ENCODE measurements at regions not wholly inside any gene's neighbourhood (a gene's known extent, or its start where the extent isn't known, plus 50 kb on each side); places are given as distances from the start of the nearest gene placed in this dataset.

DNA sequence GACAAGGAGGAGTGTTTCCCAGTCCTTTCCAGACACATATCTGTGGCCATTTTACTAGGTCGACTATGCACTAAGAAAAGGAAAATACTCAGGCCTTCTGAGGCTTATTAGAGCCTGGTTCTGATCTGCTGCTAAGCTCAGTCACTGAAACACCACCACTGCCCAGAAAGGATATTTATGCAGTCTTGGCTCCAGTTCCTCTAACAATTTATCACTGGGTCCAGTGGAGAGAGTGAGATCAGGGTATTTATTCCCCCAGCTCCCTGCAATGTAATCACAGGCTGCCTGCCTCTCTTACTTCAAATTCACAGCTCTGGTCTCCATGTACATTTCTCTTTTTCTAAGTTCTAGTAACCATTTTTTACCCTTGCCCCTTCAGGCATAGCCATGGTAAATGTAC is 81.6 kb upstream of the INPP4B start:
- WGBS, 2 donors = 74 to 75% methylated on average over 1 of the region's 1 CpG

DNA sequence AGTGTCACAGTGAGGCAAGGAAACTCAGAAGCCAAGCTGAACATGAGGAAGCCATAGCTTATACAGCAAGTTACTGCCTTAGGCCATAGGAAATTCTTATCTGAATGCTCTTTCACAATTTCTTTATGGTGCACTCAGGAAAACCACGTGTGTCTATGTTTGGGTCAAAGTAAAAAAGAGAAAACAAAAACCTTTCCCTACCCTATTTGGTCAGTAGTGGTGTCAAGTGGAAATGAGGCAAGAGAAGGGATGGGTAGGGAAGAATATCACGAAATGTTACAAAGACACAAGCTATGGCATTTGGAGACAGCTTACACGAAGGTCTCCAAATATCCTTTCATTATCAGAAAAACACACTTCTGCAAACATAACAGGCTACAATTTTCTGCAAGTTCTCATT is 83.4 kb upstream of the INPP4B start:
- Histone ChIP-seq H3K27me3 (no peaks in the 10 kb centered on the region), H3K4me3 (no peak overlapping the region), H3K27ac (no peak overlapping the region), H3K9me3 (no peaks in the 10 kb centered on the region), H3K4me1 (no peaks in the 10 kb centered on the region), H3K36me3 (ENCODE audit: low read depth, missing control alignments) (no peaks in the 10 kb centered on the region)
- no peak for DNase-seq
- intact Hi-C loops (cut with DNase I; ENCODE audit: low total_unique reads) = no loop called here
- 69 to 73% methylated on average over 3 of the region's 3 CpGs for WGBS, 2 donors
- TF ChIP-seq, protein P1, sequence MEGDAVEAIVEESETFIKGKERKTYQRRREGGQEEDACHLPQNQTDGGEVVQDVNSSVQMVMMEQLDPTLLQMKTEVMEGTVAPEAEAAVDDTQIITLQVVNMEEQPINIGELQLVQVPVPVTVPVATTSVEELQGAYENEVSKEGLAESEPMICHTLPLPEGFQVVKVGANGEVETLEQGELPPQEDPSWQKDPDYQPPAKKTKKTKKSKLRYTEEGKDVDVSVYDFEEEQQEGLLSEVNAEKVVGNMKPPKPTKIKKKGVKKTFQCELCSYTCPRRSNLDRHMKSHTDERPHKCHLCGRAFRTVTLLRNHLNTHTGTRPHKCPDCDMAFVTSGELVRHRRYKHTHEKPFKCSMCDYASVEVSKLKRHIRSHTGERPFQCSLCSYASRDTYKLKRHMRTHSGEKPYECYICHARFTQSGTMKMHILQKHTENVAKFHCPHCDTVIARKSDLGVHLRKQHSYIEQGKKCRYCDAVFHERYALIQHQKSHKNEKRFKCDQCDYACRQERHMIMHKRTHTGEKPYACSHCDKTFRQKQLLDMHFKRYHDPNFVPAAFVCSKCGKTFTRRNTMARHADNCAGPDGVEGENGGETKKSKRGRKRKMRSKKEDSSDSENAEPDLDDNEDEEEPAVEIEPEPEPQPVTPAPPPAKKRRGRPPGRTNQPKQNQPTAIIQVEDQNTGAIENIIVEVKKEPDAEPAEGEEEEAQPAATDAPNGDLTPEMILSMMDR (IDR thresholded peaks at IDR 0.05) = no peak
- TF ChIP-seq POLR2A (IDR thresholded peaks at IDR 0.05) = no peak

More for the DNA sequence above, 81.6 kb upstream of the INPP4B start:
- TF ChIP-seq POLR2A (IDR thresholded peaks at IDR 0.05) = no peak
- TF ChIP-seq, protein P1 (IDR thresholded peaks at IDR 0.05) = no peak
- Histone ChIP-seq H3K4me3 (no peak overlapping the region), H3K9me3 (no peaks in the 10 kb centered on the region), H3K27ac (no peak overlapping the region), H3K27me3 (no peaks in the 10 kb centered on the region), H3K4me1 (no peaks in the 10 kb centered on the region), H3K36me3 (ENCODE audit: low read depth, missing control alignments) (no peaks in the 10 kb centered on the region)
- no peak for DNase-seq
- intact Hi-C loops (cut with DNase I; ENCODE audit: low total_unique reads) = no loop called here

DNA sequence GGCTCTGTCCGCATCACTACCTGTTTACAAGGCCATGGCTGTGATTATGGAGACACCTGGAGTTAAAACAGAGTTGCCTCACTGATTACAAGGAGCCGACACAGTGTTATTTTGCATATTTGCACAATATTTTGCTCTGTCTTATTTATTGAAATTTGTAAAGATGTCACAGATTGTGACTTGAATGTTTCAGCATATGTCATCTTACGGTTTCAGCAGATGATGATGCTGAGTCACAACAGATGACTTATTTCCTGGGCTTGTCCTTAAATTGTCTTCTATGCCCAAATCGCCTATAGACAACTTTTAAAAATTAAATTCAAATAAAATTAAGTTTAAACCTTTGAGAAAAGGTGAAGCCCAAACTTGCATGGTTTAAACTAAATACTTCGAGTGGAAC is 87.1 kb upstream of the INPP4B start:
- DNase-seq = no peak
- no peak overlapping the region for H3K4me3 ChIP-seq
- WGBS, 2 donors = 86 to 88% methylated on average over 5 of the region's 5 CpGs
- no peaks in the 10 kb centered on the region for H3K27me3 ChIP-seq
- H3K9me3 ChIP-seq = no peaks in the 10 kb centered on the region
- H3K4me1 ChIP-seq = no peaks in the 10 kb centered on the region
- intact Hi-C loops (cut with DNase I; ENCODE audit: low total_unique reads) = no loop called here
- no peak for TF ChIP-seq POLR2A (IDR thresholded peaks at IDR 0.05)
- no peaks in the 10 kb centered on the region for H3K36me3 ChIP-seq (ENCODE audit: low read depth, missing control alignments)
- no peak overlapping the region for H3K27ac ChIP-seq

DNA sequence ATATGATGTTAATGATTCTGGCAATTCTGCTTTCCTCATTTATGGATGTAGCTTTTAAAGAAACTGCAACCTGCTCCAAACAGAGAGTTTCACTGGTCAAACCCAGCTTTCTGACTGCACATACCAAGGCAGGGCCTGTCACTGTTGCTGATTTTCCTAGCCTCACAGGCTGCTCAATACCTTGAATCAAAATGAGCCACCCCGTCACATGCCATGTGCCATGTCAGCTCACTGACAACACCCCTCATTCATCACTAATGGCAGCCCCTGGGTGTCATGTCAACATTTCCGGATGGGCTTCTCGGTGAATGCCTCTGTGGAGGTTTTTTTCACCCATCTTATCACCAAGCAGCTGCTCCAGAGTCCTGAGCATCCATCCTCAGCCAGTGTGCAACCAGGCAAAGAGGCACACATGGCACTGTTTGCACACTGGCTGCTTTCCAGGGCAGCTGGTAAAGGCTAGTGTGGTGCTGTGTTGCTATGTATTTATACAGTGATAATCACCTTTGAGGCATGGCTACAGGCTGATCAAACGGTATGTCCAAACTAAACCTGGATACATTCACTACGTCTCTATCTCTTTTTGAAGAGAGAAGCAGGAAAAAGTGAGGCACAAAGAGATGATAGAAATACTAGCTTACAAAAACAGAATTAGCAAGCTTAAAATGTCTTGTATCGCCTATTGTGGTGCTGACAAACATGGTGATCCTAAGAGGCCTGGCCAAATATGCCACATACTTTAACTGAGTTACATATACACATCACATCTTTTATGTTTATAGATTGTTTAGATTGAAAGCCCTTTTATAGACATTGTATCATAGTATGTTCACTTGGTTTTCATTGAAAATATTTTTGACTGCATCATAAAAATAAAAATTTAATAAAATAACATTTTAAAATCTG is 94.6 kb upstream of the INPP4B start:
- Histone ChIP-seq H3K27me3 (no peaks in the 10 kb centered on the region), H3K9me3 (no peaks in the 10 kb centered on the region), H3K27ac (no peak overlapping the region), H3K4me1 (no peaks in the 10 kb centered on the region), H3K36me3 (ENCODE audit: low read depth, missing control alignments) (no peaks in the 10 kb centered on the region), H3K4me3 (no peak overlapping the region)
- no peak for DNase-seq
- intact Hi-C loops (cut with DNase I; ENCODE audit: low total_unique reads) = no loop called here
- WGBS, 2 donors = 84 to 99% methylated on average over 6 of the region's 6 CpGs
- TF ChIP-seq, protein P1 (IDR thresholded peaks at IDR 0.05) = no peak
- TF ChIP-seq POLR2A (IDR thresholded peaks at IDR 0.05) = no peak

DNA sequence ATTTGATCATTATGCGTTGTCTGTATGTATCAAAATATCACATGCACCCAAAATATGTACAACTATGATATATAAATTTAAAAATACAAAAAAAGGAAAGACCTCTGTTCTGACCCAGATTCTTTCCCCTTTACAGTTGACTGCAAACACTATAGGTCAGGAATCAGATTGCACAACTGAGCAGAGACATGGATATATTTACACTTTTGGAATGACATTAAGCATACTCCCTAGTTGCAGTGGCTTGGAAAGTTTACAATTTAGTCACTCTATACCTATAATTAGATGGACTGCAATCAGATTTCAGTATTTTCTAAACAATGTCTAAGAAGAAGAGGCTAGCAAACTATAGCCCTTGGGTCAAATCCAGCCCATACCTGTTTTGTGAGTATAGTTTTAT is 98.5 kb upstream of the INPP4B start:
- WGBS, 2 donors = 78 to 94% methylated on average over 1 of the region's 1 CpG
- DNase-seq = no peak
- intact Hi-C loops (cut with DNase I; ENCODE audit: low total_unique reads) = no loop called here

More for the DNA sequence above, 98.5 kb upstream of the INPP4B start:
- Histone ChIP-seq H3K36me3 (ENCODE audit: low read depth, missing control alignments) (no peaks in the 10 kb centered on the region), H3K27me3 (no peaks in the 10 kb centered on the region), H3K4me1 (no peaks in the 10 kb centered on the region), H3K9me3 (no peaks in the 10 kb centered on the region), H3K4me3 (no peak overlapping the region), H3K27ac (no peak overlapping the region)
- TF ChIP-seq, protein P1 (IDR thresholded peaks at IDR 0.05) = no peak
- TF ChIP-seq POLR2A (IDR thresholded peaks at IDR 0.05) = no peak
